SW480 (cell line): ENCODE measurements at regions not wholly inside any gene's neighbourhood (a gene's known extent, or its start where the extent isn't known, plus 50 kb on each side); places are given as distances from the start of the nearest gene placed in this dataset.

ENCODE experiments used
- DNase-seq: peaks from one replicate; pipeline ENCODE4 v3.0.0-alpha.2; 2016; ENCODE audit warnings: low spot score

DNA sequence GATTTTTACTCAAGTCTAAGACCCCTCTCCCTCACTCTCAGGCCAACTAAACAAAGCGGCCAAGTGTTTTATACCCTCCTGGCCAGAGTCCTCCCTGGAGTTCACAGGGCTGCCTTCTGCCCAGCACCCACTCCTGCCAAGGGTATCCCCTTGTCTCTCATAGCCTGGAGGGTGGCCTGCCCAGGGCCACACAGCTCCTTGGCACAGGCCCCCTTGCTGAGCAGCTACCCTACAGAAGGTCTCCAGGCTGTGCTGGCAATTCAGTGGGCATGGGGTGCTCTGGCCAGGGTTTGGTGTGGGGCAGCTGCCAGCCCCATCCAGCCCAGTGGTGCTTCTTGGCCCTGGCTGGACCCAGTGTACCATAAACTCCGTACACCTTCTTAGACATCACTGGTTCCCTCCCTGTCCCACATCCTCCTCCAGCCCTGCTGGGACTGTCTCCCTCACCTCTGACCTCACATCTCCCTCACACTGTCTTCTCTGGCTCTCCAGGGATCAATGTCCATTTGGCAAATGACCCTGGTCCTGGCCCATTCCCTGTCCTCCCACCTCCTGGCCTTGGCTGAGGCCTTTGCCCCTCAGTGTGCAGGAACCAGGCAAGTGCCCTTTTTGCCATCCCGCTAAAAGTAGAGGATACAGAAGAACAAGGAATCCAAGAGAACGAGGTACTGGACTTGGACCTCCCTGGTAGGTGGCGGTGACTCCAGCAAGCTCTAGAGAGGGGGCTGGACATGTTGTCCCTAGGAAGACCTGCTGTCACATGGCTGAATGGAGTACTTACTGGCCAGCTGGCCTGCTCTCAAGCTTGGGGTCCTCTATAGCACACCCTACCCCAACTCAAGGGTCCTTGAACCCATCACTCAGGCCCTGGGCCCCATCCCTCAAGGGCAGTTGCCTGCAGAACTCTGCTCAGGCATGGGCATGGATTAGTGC is 50.0 kb upstream of the TRPM1 start:
- DNase-seq: no peak

DNA sequence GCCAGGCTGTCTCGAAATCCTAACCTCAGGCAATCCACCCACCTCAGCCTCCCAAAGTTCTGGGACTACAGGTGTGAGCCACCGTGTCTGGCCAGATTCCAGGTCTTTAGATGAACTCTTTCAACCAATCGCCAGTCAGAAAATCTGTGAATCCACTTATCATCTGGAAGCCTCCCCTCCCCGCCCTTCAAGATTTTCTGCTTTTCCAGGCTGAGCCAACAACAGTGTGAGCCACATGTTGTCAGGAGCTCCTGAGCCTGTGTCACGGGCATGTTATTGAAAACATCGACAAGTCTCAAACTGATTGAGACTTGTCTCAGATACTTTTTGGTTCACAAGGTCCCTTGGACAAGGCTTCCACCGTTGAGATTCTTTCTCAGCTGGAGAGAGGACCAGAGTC is 52.0 kb upstream of the TRPM1 start:
- no peak for DNase-seq

GRCh38 chr15:31155151-31155550 is 53.6 kb upstream of the TRPM1 start:
- DNase-seq: no peak

- DNase-seq: no peak
Observed at GRCh38 chr15:31156226-31156625, 54.7 kb upstream of the TRPM1 start.

DNA sequence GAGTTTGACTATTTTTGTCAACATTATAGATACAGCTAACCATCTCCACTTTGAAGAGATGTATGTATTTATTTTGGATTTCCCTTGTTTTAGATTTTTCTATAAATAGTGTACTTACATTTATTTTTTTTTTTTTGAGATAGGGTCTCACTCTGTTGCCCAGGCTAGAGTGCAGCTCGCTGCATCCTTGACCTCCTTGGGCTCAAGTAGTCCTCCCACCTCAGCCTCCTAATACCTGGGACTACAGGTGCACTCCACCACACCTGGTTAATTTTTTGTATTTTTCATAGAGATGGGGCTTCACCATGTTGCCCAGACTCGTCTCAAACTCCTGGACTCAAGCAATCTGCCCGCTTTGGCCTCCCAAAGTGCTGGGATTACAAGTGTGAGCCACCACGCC is 55.3 kb upstream of the TRPM1 start:
- no peak for DNase-seq

GRCh38 chr15:31157644-31158069 is 56.1 kb upstream of the TRPM1 start:
- DNase-seq: no peak

DNA sequence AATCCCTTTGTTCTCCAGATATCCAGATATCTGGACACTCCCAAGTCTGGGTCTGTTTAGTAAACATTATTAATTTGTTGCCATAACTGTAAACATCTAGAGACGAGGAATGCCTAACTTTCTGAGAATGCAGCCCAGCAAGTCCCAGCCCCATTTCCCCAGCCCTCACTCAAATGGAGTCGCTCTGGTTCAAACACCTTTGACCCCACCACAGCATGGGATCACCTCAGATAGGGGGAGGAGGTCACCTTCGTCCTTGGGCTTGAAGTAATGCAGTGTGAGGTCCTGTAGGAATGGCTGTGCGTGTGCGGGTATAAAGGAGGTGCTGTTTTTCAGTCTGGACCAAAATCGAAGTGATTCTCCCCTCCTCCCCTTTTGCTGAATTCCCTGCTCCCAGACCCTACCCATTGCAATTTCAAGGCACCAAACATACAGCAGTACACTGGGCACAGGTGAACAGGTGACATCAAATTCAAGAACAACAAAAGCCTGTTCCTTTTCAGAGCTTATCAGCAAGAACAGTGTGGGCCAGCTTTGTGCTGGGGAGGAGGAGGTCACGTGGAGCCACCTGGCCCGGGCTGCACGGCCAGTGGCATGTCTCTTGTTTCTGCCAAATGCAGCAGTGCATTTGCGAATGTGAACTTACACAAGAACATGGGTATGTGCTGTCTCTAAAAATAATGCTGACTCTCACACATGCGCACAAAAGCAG is 57.5 kb upstream of the TRPM1 start:
- no peak for DNase-seq

DNA sequence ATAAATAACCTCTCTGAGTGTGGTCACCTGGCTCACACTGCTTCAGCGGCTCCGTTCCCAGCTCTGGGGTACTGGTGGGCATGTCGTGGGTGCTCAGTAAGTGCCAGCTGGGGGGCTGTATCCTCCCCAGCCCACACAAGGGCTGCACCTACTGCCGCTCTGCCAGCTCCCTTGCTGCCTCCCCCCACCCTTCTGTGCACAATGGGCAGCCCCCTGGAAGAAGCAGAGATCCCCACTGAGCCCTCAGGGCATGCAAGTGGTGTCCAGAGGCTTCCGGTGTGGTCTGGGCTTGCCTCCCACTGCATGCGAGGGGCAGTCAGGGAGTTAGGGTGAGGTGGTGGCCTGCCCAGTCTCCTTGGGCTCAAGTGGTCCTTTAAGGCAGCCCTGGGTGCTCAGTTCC is 58.3 kb upstream of the TRPM1 start:
- no peak for DNase-seq

DNA sequence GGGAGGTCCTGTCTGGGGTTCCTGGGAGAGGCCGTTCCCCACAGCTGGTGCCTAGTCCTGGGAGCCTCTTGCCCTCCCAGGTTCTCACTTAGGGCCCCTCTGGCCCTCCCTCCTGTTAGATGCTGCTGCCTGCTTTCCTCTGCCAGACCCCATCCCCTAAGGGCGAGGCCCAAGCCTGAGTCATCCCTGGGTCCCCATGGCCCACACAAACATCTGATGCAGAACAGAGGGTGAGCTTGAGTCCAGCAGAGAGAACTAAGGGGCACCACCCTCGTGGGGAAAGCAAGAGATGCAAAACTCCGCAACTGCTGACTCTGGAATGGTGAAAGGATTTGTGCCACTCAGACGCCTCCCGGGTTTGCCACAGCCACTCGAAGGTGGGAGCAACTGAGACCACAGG is 58.8 kb upstream of the TRPM1 start:
- DNase-seq: no peak

DNA sequence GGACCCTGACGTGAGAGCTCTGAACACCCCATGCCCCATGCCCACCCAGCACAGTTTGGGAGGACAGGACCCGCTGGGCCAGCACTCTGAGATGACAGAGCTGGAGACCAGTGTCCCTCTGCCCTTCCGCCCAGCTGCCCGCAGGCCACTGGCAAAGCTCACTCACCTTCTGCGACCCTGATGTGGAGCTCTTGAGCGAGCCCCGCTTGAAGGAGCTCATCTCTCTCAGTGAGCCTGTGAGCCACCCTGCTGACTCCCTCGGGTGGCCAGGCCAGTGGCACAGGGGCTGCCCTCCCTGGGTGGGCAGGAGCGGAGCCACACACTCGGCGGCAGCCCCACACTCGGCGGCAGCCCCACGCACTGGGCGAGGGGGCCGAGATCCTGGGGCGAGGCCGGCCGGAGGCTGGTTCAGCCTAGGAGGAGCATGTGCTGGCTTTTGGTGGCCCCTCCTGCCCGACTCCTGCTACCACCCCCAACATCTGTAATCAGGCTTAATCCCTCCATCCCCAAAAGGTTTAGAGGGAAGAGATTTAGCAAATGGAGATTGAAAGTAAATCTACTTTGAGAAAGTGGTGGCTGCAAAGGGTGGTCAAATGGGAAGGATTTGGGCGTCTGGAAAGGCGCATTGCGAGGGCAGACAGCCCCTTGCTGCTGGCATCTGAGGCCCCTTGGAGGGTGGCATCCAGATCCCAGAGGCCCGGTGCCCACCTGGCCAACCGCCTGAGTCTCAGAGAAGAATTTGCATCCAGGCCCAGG is 59.4 kb upstream of the TRPM1 start:
- DNase-seq: no peak

DNA sequence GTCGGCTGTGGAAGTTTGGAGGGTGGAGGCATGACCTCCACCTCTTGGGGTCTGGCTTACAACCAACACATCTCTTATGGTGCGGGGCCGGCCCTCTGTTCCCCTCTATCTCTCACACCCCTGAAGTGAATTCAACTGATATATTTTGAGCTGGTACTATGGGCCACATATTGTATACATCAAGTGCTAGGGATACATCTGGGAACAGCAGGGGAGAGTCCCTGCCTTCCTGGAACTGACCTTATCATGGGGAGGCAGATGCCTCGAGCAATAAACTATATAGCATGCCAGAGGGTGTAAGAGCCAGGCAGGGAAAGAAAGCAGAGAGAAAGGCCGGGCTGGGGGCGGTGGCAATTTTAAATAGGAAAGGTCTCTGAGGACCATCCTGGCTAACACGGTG is 60.4 kb upstream of the TRPM1 start:
- DNase-seq: no peak

GRCh38 chr15:31162721-31163510 is 61.4 kb upstream of the TRPM1 start:
- DNase-seq: no peak

- DNase-seq: no peak
Observed at GRCh38 chr15:31163769-31164572, 62.4 kb upstream of the TRPM1 start.

DNA sequence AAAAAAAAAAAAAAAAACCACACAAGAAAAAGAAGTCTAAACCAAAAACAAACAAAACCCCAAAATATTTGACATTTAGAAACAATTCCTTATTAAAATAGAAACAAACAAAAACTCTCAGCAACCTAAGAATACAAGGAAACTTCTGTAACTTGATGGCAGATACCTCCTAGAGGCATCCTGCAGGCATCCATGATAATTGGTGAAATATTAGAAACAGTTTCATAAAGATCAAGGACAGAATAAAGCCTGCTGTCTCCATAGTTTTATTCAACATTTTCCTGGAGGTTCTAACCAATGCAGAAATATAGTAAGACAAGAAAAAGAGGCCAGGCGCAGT is 63.0 kb upstream of the TRPM1 start:
- no peak for DNase-seq

- DNase-seq: no peak
Observed at GRCh38 chr15:31169558-31169957, 68.0 kb upstream of the TRPM1 start.

DNA sequence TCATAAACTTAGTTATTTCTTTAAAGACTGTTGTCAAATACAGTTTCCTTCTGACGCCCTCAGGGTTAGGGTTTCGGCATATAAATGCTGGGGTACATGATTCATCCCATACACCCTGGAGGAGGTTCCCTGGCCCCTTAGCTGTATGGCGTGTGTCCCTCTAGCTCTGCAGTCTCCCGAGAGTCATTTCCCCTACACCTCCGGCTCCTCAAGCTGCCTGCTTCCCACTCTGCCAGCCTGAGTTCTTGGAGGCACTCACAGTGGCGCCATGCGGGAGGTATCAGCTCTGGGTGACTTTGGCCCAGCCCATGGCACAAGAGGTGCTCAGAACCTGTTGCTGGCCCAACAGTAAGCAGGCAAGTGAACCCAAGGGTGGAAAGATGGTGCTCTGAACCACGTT is 70.2 kb upstream of the TRPM1 start:
- no peak for DNase-seq

DNA sequence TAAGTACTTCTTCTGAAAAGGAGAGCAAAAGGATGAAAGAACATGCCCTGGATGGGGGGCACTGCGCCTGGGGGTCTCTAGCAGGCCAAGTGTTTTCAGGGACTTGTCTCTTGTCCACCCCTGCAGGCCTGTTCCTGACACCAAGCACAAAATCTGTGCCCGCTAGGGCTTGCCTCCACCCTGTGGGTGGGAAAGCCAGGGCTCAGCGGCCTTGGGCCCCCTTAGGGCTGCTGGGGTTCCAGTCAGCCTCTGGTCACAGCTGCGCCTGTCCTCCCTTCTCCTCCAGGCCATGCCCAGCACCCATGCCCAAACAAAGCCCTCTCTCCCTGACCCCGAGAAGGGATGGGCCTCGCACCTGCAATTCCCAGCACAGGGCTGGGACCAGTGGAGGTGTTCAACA is 71.1 kb upstream of the TRPM1 start:
- DNase-seq: no peak

DNA sequence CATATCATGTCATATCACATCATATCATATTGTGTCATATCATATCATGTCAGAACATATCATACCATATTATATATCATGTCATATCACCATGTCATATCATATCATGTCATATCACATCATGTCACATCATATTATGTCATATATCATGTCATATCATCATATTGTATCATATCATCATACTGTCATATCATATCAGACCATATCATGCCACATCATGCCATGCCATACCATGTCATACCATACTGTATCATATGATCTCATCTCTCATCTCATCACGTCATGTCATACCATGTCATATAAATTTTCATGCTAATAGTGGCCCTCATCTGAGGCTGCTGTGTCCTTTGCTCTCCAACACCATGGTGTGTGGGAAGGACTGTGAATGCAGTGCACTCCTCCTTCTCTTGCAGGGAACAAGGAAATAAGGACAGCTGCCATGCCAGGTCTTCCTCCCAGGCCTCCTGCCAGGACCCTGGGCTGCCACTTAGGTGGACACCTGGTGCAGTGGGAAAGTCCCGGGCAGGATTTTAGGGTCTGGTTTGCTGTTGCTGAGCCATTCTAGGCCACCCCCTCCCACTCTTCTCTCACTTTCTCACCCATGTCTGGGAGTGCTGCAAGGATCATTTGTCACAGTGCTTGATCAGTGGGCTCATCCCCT is 72.4 kb upstream of the TRPM1 start:
- DNase-seq: no peak

GRCh38 chr15:31175484-31175883 is 74.0 kb upstream of the TRPM1 start:
- no peak for DNase-seq

DNA sequence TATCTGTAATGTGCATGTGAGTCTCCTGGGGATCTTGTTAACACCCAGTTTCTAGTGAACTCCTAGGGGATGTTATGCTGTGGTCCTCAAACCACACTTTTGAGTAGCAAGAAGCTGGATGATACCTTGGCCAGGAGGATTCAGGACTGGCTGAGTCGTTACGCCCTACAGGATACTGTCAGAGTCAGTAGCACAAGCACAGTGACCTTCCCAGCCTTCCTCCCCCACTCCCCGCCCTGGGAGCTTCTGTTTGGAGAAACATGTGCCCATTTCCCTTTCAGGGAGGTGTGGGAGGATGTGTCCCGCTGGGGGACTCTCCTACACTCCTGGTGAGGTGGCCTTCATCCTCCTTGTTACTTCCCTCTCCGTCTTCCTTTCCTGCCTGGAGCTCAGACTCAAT is 76.4 kb upstream of the TRPM1 start:
- DNase-seq: no peak

GRCh38 chr15:31178705-31179104 is 77.2 kb upstream of the TRPM1 start:
- no peak for DNase-seq
